ENCODE measurements at regions not wholly inside any gene's neighbourhood (a gene's known extent, or its start where the extent isn't known, plus 50 kb on each side); places are given as distances from the start of the nearest gene placed in this dataset.

- no peak for FAIRE-seq
- no peak for ATAC-seq
- 56% methylated on average over 1 of the region's 1 CpG for WGBS (ENCODE audit: missing lambda C conversion rate)
- no peak overlapping the region for H3K4me2 ChIP-seq
- no peaks in the 10 kb centered on the region for H3K9me3 ChIP-seq
- peak overlapping the region in 1 of 2 experiments; percentile 24; a peak in 1 of 6 replicates for H3K27ac ChIP-seq
- TF ChIP-seq RCOR1 (IDR thresholded peaks at IDR 0.05; ENCODE audit: low read depth, low read length): no peak
- no peak for TF ChIP-seq ELK1 (IDR thresholded peaks at IDR 0.05; ENCODE audit: low read depth, low read length)
- TF ChIP-seq CBX2 (IDR thresholded peaks at IDR 0.05; ENCODE audit: borderline replicate concordance, low read depth): no peak
- no peak for TF ChIP-seq HOXA7 (CRISPR knock-in tag; IDR thresholded peaks at IDR 0.05)
- no peak for TF ChIP-seq BCL3 (IDR thresholded peaks at IDR 0.05)
- TF ChIP-seq NFE2L2 (conservative IDR thresholded peaks at IDR 0.05; ENCODE audit: low read length): no peak
- no peak for TF ChIP-seq POLR2A (IDR thresholded peaks at IDR 0.05; ENCODE audit: low read length)
- TF ChIP-seq SREBF2 (IDR thresholded peaks at IDR 0.05): no peak
- no peak for TF ChIP-seq E2F6 (IDR thresholded peaks at IDR 0.05; ENCODE audit: borderline replicate concordance, low read depth)
- TF ChIP-seq HDAC2 (IDR thresholded peaks at IDR 0.05): no peak
- TF ChIP-seq NR3C1 (IDR thresholded peaks at IDR 0.05): no peak
- no peak for TF ChIP-seq JUNB (IDR thresholded peaks at IDR 0.05)
- TF ChIP-seq CBX8 (IDR thresholded peaks at IDR 0.05): no peak
- no peak for TF ChIP-seq MYC (IDR thresholded peaks at IDR 0.05; ENCODE audit: borderline replicate concordance, low read length)
- TF ChIP-seq HOXB13 (CRISPR knock-in tag; IDR thresholded peaks at IDR 0.05; ENCODE audit: low read depth): no peak
- ChIA-PET CTCF (interaction anchor here (1.3 kb wide), 1 partner anchor 75 kb away, joined by 3 read pairs; no protein-coding TSS in a partner anchor), POLR2A (no interaction called here)
- no peak for DNase-seq (ENCODE audit: low read depth in 1 of 2, low spot score in 1 of 2)
- H3K4me1 ChIP-seq: peaks cover 26% of the 10 kb centered on the region
- H3K4me3 ChIP-seq: no peak overlapping the region
Measured at GRCh38 chr20:4516876-4517275, 169.4 kb upstream of the PRNP start.

- Histone ChIP-seq H3K27ac (peak overlapping the region; percentile 69 to 80), H3K4me2 (peak overlapping the region; percentile 64), H3K4me1 (peaks cover 26% of the 10 kb centered on the region), H3K4me3 (no peak overlapping the region), H3K9me3 (peaks cover 7% of the 10 kb centered on the region; the same call in 2 of the 3 replicates)
- no peak for FAIRE-seq
- peak; percentile 48 to 63 for DNase-seq (ENCODE audit: low read depth in 1 of 2, low spot score in 1 of 2)
- TF ChIP-seq CEBPB (IDR thresholded peaks at IDR 0.05): 0 out of 4 replicates have a peak, but pooled peaks of 1 of the 2 experiments have one; percentile 21
- TF ChIP-seq GATA3 (IDR thresholded peaks at IDR 0.05; ENCODE audit: borderline replicate concordance): peak; percentile 54; the same call in 1 of the 2 replicates
- 0 out of 2 replicates have a peak, but pooled peaks have one; percentile 59 for TF ChIP-seq FOXS1 (CRISPR knock-in tag; IDR thresholded peaks at IDR 0.05)
- no peak for TF ChIP-seq RCOR1 (IDR thresholded peaks at IDR 0.05; ENCODE audit: low read depth, low read length)
- TF ChIP-seq FOSL2 (IDR thresholded peaks at IDR 0.05): peak; percentile 57; the same call in 1 of the 2 replicates
- peak; percentile 61 for TF ChIP-seq FOSL2 (CRISPR knock-in tag; IDR thresholded peaks at IDR 0.05)
- TF ChIP-seq JUNB (IDR thresholded peaks at IDR 0.05): peak; percentile 64; the same call in 1 of the 2 replicates
- no peak for TF ChIP-seq MAFK (IDR thresholded peaks at IDR 0.05; ENCODE audit: partially characterized antibody)
- ChIA-PET POLR2A (interaction anchor here (1.3 kb wide), 1 partner anchor 60 kb away, joined by 5 read pairs; no protein-coding TSS in a partner anchor), CTCF (interaction anchor here (0.8 to 1.8 kb wide), 3 partner anchors 60 to 263 kb away, joined by 3 to 4 read pairs (median 3); no protein-coding TSS in a partner anchor)
- ATAC-seq: peak; percentile 66 to 68; a peak in 5 of 6 replicates
Measured at GRCh38 chr20:4513720-4514119, 172.5 kb upstream of the PRNP start.

- peak overlapping the region; percentile 69 to 80 for H3K27ac ChIP-seq
- peaks cover 26% of the 10 kb centered on the region for H3K4me1 ChIP-seq
- peak; percentile 74 to 87 for DNase-seq (ENCODE audit: low read depth in 1 of 2, low spot score in 1 of 2)
- CTCF ChIA-PET: interaction anchor here (0.8 to 1.8 kb wide), 4 partner anchors 27 to 262 kb away, joined by 3 to 4 read pairs (median 3); no protein-coding TSS in a partner anchor
- H3K9me3 ChIP-seq: peaks cover 7% of the 10 kb centered on the region; the same call in 2 of the 3 replicates
- H3K4me2 ChIP-seq: peak overlapping the region; percentile 64
- WGBS (ENCODE audit: missing lambda C conversion rate): 8% methylated on average over 3 of the region's 3 CpGs
- peak; percentile 99 for FAIRE-seq
- peak; percentile 74 to 91 for ATAC-seq
- POLR2A ChIA-PET: interaction anchor here (1.3 kb wide), 1 partner anchor 61 kb away, joined by 5 read pairs; no protein-coding TSS in a partner anchor
- 0 out of 3 replicates have a peak overlapping the region, but pooled peaks have one; percentile 7 for H3K4me3 ChIP-seq
- TF ChIP-seq HES2 (IDR thresholded peaks at IDR 0.05): no peak
- 0 out of 2 replicates have a peak, but pooled peaks have one; percentile 11 for TF ChIP-seq USF2 (IDR thresholded peaks at IDR 0.05)
- peak; percentile 95 for TF ChIP-seq FOSL2 (IDR thresholded peaks at IDR 0.05)
- TF ChIP-seq FOSL2 (CRISPR knock-in tag; IDR thresholded peaks at IDR 0.05): peak; percentile 99
- no peak for TF ChIP-seq BCL3 (IDR thresholded peaks at IDR 0.05)
- TF ChIP-seq GATA3 (IDR thresholded peaks at IDR 0.05; ENCODE audit: borderline replicate concordance): peak; percentile 77; the same call in 1 of the 2 replicates
- TF ChIP-seq FOXS1 (CRISPR knock-in tag; IDR thresholded peaks at IDR 0.05): no peak
- no peak for TF ChIP-seq HOXB13 (CRISPR knock-in tag; IDR thresholded peaks at IDR 0.05; ENCODE audit: low read depth)
- TF ChIP-seq JUNB (IDR thresholded peaks at IDR 0.05): peak; percentile 94
- no peak for TF ChIP-seq ZNF302 (CRISPR knock-in tag; IDR thresholded peaks at IDR 0.05)
- peak; percentile 3 to 27; a peak in 2 of 5 replicates for TF ChIP-seq RAD21 (conservative IDR thresholded peaks at IDR 0.05 in 1 of 2, IDR thresholded peaks at IDR 0.05 in 1 of 2)
- TF ChIP-seq MAX (IDR thresholded peaks at IDR 0.05): peak; percentile 54; the same call in 1 of the 2 replicates
- no peak for TF ChIP-seq CBX8 (IDR thresholded peaks at IDR 0.05)
- TF ChIP-seq PHF8 (IDR thresholded peaks at IDR 0.05; ENCODE audit: borderline replicate concordance, low read depth): no peak
Measured at GRCh38 chr20:4512891-4513550, 173.2 kb upstream of the PRNP start.

Measured in A549 (cell line).